GM11168 (cell line): ENCODE measurements at regions not wholly inside any gene's neighbourhood (a gene's known extent, or its start where the extent isn't known, plus 50 kb on each side); places are given as distances from the start of the nearest gene placed in this dataset.

Source experiments
- in situ Hi-C: fragments of 300-500 bp; cut with MboI; formaldehyde crosslinking; loops from one replicate; pipeline ENCODE4 v1.12.0; 2022; ENCODE audit warnings: low sequenced_read_pairs; ENCODE audit not compliant: unreplicated experiment

- in situ Hi-C loops, result no loop called here
Observed at GRCh38 chr6:43862925-43863324, 92.9 kb downstream of the VEGFA start.

GRCh38 chr6:43861212-43861894, 91.3 kb downstream of the VEGFA start:
- in situ Hi-C loops, result no loop called here

GRCh38 chr6:43860285-43860684, 90.3 kb downstream of the VEGFA start:
- in situ Hi-C loops, result no loop called here

- in situ Hi-C loops, result loop anchor here (5.0 kb wide), 1 partner anchor 38 kb away; no protein-coding TSS in a partner anchor
Observed at GRCh38 chr6:43859213-43859612, 89.2 kb downstream of the VEGFA start.

GRCh38 chr6:43858161-43859153, 88.4 kb downstream of the VEGFA start:
- in situ Hi-C loops, result loop anchor here (5.0 kb wide), 1 partner anchor 39 kb away; no protein-coding TSS in a partner anchor

GRCh38 chr6:43856005-43856765, 86.2 kb downstream of the VEGFA start:
- in situ Hi-C loops, result loop anchor here (5.0 kb wide), 1 partner anchor 41 kb away; no protein-coding TSS in a partner anchor

GRCh38 chr6:43855247-43855646, 85.2 kb downstream of the VEGFA start:
- in situ Hi-C loops, result loop anchor here (5.0 kb wide), 1 partner anchor 42 kb away; no protein-coding TSS in a partner anchor

- in situ Hi-C loops, result no loop called here
Observed at GRCh38 chr6:43853066-43853650, 83.1 kb downstream of the VEGFA start.

GRCh38 chr6:43852350-43852864, 82.4 kb downstream of the VEGFA start:
- in situ Hi-C loops, result no loop called here

- in situ Hi-C loops, result no loop called here
Observed at GRCh38 chr6:43851204-43851865, 81.3 kb downstream of the VEGFA start.

GRCh38 chr6:43850314-43851203, 80.5 kb downstream of the VEGFA start:
- in situ Hi-C loops, result no loop called here

GRCh38 chr6:43849844-43850243, 79.8 kb downstream of the VEGFA start:
- in situ Hi-C loops, result no loop called here

GRCh38 chr6:43848671-43849391, 78.8 kb downstream of the VEGFA start:
- in situ Hi-C loops, result no loop called here

GRCh38 chr6:43847741-43848630, 78.0 kb downstream of the VEGFA start:
- in situ Hi-C loops, result no loop called here

GRCh38 chr6:43846556-43846955, 76.5 kb downstream of the VEGFA start:
- in situ Hi-C loops, result no loop called here

- in situ Hi-C loops, result no loop called here
Observed at GRCh38 chr6:43845646-43846045, 75.6 kb downstream of the VEGFA start.
